Keratinocyte (primary cell): ENCODE measurements at regions not wholly inside any gene's neighbourhood (a gene's known extent, or its start where the extent isn't known, plus 50 kb on each side); places are given as distances from the start of the nearest gene placed in this dataset.

ENCODE experiments used
- CTCF ChIP-seq, 3 experiments: IDR thresholded peaks in 1 of 3; conservative IDR thresholded peaks in 1 of 3; optimal IDR thresholded peaks in 1 of 3; 2 replicates in 2 of 3; 3 replicates in 1 of 3; pipeline versions ENCODE3 to v1.5.1; 2011; ENCODE audit warnings: low read length in 3 of 3, mild to moderate bottlenecking in 3 of 3, moderate library complexity in 2 of 3, control low read depth in 1 of 3, inconsistent platforms in 1 of 3; ENCODE audit not compliant: insufficient read depth in 2 of 3; ENCODE audit errors: extremely low read depth in 1 of 3
- EZH2 ChIP-seq: IDR thresholded peaks from one replicate; pipeline ENCODE4 v1.6.1; 2012; ENCODE audit warnings: inconsistent platforms, mild to moderate bottlenecking, low read length, moderate library complexity

DNA sequence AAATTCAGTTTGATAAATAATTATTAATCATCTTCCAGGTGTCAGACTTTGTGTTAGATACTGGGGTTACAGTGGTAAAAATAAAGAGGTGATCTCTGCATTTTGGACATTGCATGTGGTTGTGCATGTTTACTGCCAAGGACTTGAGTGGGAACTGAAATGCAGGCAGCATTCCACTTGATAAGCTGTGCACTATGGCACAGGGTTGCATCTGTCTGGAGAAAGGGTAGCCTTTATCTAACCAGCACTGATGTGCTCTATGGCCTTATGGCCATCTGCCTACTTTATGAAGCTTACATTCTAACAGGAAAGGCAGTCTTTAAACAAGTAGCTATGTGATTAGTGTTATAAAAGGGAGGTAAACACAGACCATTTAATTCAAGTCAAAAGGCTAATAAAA is 53.0 kb upstream of the MLIP start:
- TF ChIP-seq CTCF (optimal IDR thresholded peaks at IDR 0.05 in 1 of 3, IDR thresholded peaks at IDR 0.05 in 1 of 3, conservative IDR thresholded peaks at IDR 0.05 in 1 of 3; ENCODE audit: extremely low read depth in 1 of 3, insufficient read depth in 2 of 3, low read length in 3 of 3) (no peak), EZH2 (no peak)
